MM.1S (cell line): ENCODE measurements at regions not wholly inside any gene's neighbourhood (a gene's known extent, or its start where the extent isn't known, plus 50 kb on each side); places are given as distances from the start of the nearest gene placed in this dataset.

Source experiments
- EZH2 ChIP-seq: fragments of 300-600 bp; sonication (generic); optimal IDR thresholded peaks from 2 replicates; pipeline ENCODE3; 2017; ENCODE audit warnings: low read depth, mild to moderate bottlenecking, antibody characterized with exemption, low read length, mixed read lengths
- EZH2phosphoT487 ChIP-seq: fragments of 300-600 bp; sonication (generic); IDR thresholded peaks from 2 replicates; pipeline ENCODE4 v1.6.1; 2018; ENCODE audit warnings: antibody characterized with exemption, low read length

- no peak for TF ChIP-seq EZH2phosphoT487
- TF ChIP-seq EZH2, result no peak
Observed at GRCh38 chr12:125890971-125891370, 825.7 kb downstream of the AACS start.
